ENCODE measurements at regions not wholly inside any gene's neighbourhood (a gene's known extent, or its start where the extent isn't known, plus 50 kb on each side); places are given as distances from the start of the nearest gene placed in this dataset.

DNA sequence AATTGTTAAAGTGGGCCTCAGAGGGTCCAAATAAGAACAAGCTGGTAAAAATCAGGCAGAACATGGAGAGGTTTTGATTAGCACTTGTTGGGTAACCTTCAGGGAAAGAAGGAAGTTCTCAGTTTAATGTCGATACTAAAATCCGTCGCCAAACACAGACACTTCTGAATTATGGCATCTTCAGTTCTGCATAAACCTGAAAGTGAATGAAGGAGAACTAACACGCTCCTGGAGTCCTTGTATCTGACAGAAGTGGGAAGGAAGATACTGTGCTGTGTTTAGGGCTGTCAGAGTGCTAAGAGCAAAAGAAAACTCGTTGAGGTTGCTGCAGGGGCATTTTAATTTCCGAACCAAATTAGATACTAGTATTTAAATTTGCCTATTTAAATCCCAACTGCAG is 106.2 kb downstream of the TMA16 start:
- no peaks in the 10 kb centered on the region for H4K20me1 ChIP-seq (ENCODE audit: insufficient read depth)
- TF ChIP-seq MXI1 (conservative IDR thresholded peaks at IDR 0.05; ENCODE audit: poor library complexity, severe bottlenecking) (no peak), POLR2AphosphoS5 (IDR thresholded peaks at IDR 0.05) (no peak), RAD21 (conservative IDR thresholded peaks at IDR 0.05) (no peak), EP300 (conservative IDR thresholded peaks at IDR 0.05; ENCODE audit: poor library complexity, severe bottlenecking) (no peak), TAF1 (IDR thresholded peaks at IDR 0.05; ENCODE audit: low read depth) (no peak), EZH2 (IDR thresholded peaks at IDR 0.05; ENCODE audit: borderline replicate concordance, insufficient read depth, low read length, poor library complexity, severe bottlenecking) (no peak), SMC3 (conservative IDR thresholded peaks at IDR 0.05; ENCODE audit: poor library complexity) (no peak)
- TF ChIP-seq, protein P1, sequence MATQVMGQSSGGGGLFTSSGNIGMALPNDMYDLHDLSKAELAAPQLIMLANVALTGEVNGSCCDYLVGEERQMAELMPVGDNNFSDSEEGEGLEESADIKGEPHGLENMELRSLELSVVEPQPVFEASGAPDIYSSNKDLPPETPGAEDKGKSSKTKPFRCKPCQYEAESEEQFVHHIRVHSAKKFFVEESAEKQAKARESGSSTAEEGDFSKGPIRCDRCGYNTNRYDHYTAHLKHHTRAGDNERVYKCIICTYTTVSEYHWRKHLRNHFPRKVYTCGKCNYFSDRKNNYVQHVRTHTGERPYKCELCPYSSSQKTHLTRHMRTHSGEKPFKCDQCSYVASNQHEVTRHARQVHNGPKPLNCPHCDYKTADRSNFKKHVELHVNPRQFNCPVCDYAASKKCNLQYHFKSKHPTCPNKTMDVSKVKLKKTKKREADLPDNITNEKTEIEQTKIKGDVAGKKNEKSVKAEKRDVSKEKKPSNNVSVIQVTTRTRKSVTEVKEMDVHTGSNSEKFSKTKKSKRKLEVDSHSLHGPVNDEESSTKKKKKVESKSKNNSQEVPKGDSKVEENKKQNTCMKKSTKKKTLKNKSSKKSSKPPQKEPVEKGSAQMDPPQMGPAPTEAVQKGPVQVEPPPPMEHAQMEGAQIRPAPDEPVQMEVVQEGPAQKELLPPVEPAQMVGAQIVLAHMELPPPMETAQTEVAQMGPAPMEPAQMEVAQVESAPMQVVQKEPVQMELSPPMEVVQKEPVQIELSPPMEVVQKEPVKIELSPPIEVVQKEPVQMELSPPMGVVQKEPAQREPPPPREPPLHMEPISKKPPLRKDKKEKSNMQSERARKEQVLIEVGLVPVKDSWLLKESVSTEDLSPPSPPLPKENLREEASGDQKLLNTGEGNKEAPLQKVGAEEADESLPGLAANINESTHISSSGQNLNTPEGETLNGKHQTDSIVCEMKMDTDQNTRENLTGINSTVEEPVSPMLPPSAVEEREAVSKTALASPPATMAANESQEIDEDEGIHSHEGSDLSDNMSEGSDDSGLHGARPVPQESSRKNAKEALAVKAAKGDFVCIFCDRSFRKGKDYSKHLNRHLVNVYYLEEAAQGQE (IDR thresholded peaks at IDR 0.05; ENCODE audit: borderline replicate concordance), result no peak
- TF ChIP-seq, protein P2, sequence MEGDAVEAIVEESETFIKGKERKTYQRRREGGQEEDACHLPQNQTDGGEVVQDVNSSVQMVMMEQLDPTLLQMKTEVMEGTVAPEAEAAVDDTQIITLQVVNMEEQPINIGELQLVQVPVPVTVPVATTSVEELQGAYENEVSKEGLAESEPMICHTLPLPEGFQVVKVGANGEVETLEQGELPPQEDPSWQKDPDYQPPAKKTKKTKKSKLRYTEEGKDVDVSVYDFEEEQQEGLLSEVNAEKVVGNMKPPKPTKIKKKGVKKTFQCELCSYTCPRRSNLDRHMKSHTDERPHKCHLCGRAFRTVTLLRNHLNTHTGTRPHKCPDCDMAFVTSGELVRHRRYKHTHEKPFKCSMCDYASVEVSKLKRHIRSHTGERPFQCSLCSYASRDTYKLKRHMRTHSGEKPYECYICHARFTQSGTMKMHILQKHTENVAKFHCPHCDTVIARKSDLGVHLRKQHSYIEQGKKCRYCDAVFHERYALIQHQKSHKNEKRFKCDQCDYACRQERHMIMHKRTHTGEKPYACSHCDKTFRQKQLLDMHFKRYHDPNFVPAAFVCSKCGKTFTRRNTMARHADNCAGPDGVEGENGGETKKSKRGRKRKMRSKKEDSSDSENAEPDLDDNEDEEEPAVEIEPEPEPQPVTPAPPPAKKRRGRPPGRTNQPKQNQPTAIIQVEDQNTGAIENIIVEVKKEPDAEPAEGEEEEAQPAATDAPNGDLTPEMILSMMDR (IDR thresholded peaks at IDR 0.05; ENCODE audit: poor library complexity, severe bottlenecking), result no peak
- no peaks in the 10 kb centered on the region for H3K36me3 ChIP-seq (ENCODE audit: insufficient read depth, low read length)
- H3K9ac ChIP-seq (ENCODE audit: low read length), result no peak overlapping the region
- H3K4me3 ChIP-seq (ENCODE audit: low read length), result no peak overlapping the region
- no peaks in the 10 kb centered on the region for H3K79me2 ChIP-seq (replicated peaks; ENCODE audit: insufficient read depth, low read length)
- H3F3A ChIP-seq (ENCODE audit: insufficient read depth, low read length, poor library complexity, severe bottlenecking), result no peaks in the 10 kb centered on the region
- H2AFZ ChIP-seq (ENCODE audit: low read depth, low read length), result no peak overlapping the region
- H3K4me2 ChIP-seq (ENCODE audit: low read length), result no peak overlapping the region
- no peaks in the 10 kb centered on the region for H3K27me3 ChIP-seq (ENCODE audit: insufficient read depth, low read depth, low read length)
- no peaks in the 10 kb centered on the region for H3K9me2 ChIP-seq (ENCODE audit: insufficient read depth, low read length)
- no peak overlapping the region for H3K27ac ChIP-seq (ENCODE audit: low read length)
- H3K9me3 ChIP-seq (ENCODE audit: low read length), result no peaks in the 10 kb centered on the region

DNA sequence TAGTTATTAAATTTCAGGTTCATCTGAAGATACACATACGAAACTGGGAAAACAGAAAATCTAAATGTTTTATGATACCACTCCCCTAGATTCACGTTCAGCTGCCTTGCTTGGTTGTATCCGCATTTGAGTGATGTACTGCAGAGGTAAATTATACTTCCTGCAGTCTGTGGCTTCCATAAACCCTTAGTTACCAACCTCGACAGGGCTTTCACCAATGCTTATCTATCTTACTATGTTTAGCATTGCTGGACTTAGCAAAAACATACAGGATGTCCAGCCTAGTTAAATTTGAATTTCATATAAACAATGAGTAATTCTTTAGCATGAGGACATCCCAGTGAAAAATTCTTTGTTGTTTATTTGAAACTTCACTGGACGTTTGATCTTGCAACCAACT is 108.8 kb downstream of the TMA16 start:
- Histone ChIP-seq H3K4me2 (ENCODE audit: low read length) (no peak overlapping the region), H3K27ac (ENCODE audit: low read length) (no peak overlapping the region), H3K9me2 (ENCODE audit: insufficient read depth, low read length) (no peaks in the 10 kb centered on the region), H4K20me1 (ENCODE audit: insufficient read depth) (no peaks in the 10 kb centered on the region), H2AFZ (ENCODE audit: low read depth, low read length) (no peak overlapping the region), H3K79me2 (replicated peaks; ENCODE audit: insufficient read depth, low read length) (no peaks in the 10 kb centered on the region), H3K27me3 (ENCODE audit: insufficient read depth, low read depth, low read length) (no peaks in the 10 kb centered on the region), H3K9me3 (ENCODE audit: low read length) (peaks cover 2% of the 10 kb centered on the region), H3K36me3 (ENCODE audit: insufficient read depth, low read length) (no peaks in the 10 kb centered on the region), H3K9ac (ENCODE audit: low read length) (no peak overlapping the region), H3F3A (ENCODE audit: insufficient read depth, low read length, poor library complexity, severe bottlenecking) (no peaks in the 10 kb centered on the region), H3K4me3 (ENCODE audit: low read length) (no peak overlapping the region)
- TF ChIP-seq POLR2AphosphoS5 (IDR thresholded peaks at IDR 0.05) (no peak), TAF1 (IDR thresholded peaks at IDR 0.05; ENCODE audit: low read depth) (no peak)
- TF ChIP-seq, protein P1 (IDR thresholded peaks at IDR 0.05; ENCODE audit: borderline replicate concordance), result no peak
- TF ChIP-seq, protein P2 (IDR thresholded peaks at IDR 0.05; ENCODE audit: poor library complexity, severe bottlenecking), result no peak
